HEK293 (cell line): ENCODE measurements at regions not wholly inside any gene's neighbourhood (a gene's known extent, or its start where the extent isn't known, plus 50 kb on each side); places are given as distances from the start of the nearest gene placed in this dataset.

Experiments
- CTCF ChIA-PET: fragments of 350-600 bp; formaldehyde crosslinking; extraction: SDS; loops from one replicate; lab custom pipeline; 2021; ENCODE audit warnings: antibody characterized with exemption; lab: Yijun Ruan, JAX
- POLR2A ChIA-PET: fragments of 300-600 bp; formaldehyde crosslinking; extraction: SDS; loops from one replicate; lab custom pipeline; 2020; ENCODE audit warnings: antibody characterized with exemption, inconsistent platforms; lab: Yijun Ruan, JAX
- H3K27ac ChIP-seq: fragments of 200-500 bp; sonication (Bioruptor generic); 2 replicates; pipeline ENCODE4 v1.5.1; 2014; ENCODE audit warnings: low read depth, low read length, control low read depth, inconsistent platforms; ENCODE audit errors: extremely low read depth
- H3K36me3 ChIP-seq, 2 experiments: fragments of 200-500 bp in 1 of 2; sonication (Bioruptor generic) in 1 of 2; 1 replicate in 1 of 2; 2 replicates in 1 of 2; pipeline ENCODE4 v1.5.1; 2014 to 2017; ENCODE audit warnings: inconsistent platforms in 2 of 2, low read length in 2 of 2; ENCODE audit not compliant: control insufficient read depth in 2 of 2, insufficient read depth in 1 of 2
- H3K4me1 ChIP-seq: fragments of 200-500 bp; sonication (Bioruptor generic); 2 replicates; pipeline ENCODE4 v1.5.1; 2014; ENCODE audit warnings: mild to moderate bottlenecking, low read length, inconsistent platforms; ENCODE audit not compliant: control insufficient read depth, insufficient read depth
- H3K4me3 ChIP-seq: 2 replicates; pipeline ENCODE4 v1.5.1; 2011; ENCODE audit warnings: low read depth, mild to moderate bottlenecking, control low read depth, low read length, moderate library complexity
- H3K9me3 ChIP-seq: fragments of 200-500 bp; sonication (Bioruptor generic); 2 replicates; pipeline ENCODE4 v1.5.1; 2014; ENCODE audit warnings: low read depth, low read length, inconsistent platforms; ENCODE audit not compliant: control insufficient read depth, insufficient read depth
- KLF16 ChIP-seq: fragments of 450-650 bp; formaldehyde crosslinking; IDR thresholded peaks from 2 replicates; pipeline ENCODE4 v1.5.1; 2017; ENCODE audit warnings: missing biosample characterization, missing genetic modification characterization
- WT1 ChIP-seq: fragments of 450-650 bp; formaldehyde crosslinking; IDR thresholded peaks from 2 replicates; pipeline ENCODE4 v1.5.1; 2016; ENCODE audit warnings: missing biosample characterization, missing genetic modification characterization
- YY2 ChIP-seq: fragments of 450-650 bp; formaldehyde crosslinking; IDR thresholded peaks from 2 replicates; pipeline ENCODE4 v1.5.1; 2016; ENCODE audit warnings: missing biosample characterization, missing genetic modification characterization
- ZBTB48 ChIP-seq: fragments of 450-650 bp; formaldehyde crosslinking; IDR thresholded peaks from 2 replicates; pipeline ENCODE4 v1.5.1; 2016; ENCODE audit warnings: missing biosample characterization, missing genetic modification characterization
- ZNF16 ChIP-seq: fragments of 450-650 bp; formaldehyde crosslinking; IDR thresholded peaks from 2 replicates; pipeline ENCODE4 v1.5.1; 2016; ENCODE audit warnings: low read depth, missing biosample characterization, missing genetic modification characterization
- ZNF184 ChIP-seq: fragments of 450-650 bp; IDR thresholded peaks from 2 replicates; pipeline ENCODE4 v1.5.1; 2018; ENCODE audit warnings: missing biosample characterization, mild to moderate bottlenecking, missing genetic modification characterization
- ZNF2 ChIP-seq: fragments of 450-650 bp; formaldehyde crosslinking; IDR thresholded peaks from 2 replicates; pipeline ENCODE4 v1.5.1; 2016; ENCODE audit warnings: missing biosample characterization, missing genetic modification characterization
- ZNF202 ChIP-seq: fragments of 450-650 bp; formaldehyde crosslinking; IDR thresholded peaks from 2 replicates; pipeline ENCODE4 v1.5.1; 2016; ENCODE audit warnings: missing biosample characterization, missing genetic modification characterization, borderline replicate concordance
- ZNF211 ChIP-seq: fragments of 450-650 bp; formaldehyde crosslinking; IDR thresholded peaks from 2 replicates; pipeline ENCODE4 v1.5.1; 2016; ENCODE audit warnings: low read depth, missing biosample characterization, missing genetic modification characterization
- ZNF248 ChIP-seq: fragments of 450-650 bp; formaldehyde crosslinking; IDR thresholded peaks from 2 replicates; pipeline ENCODE4 v1.5.1; 2017; ENCODE audit warnings: missing biosample characterization, missing genetic modification characterization
- ZNF266 ChIP-seq: fragments of 450-650 bp; formaldehyde crosslinking; IDR thresholded peaks from 2 replicates; pipeline ENCODE4 v1.5.1; 2016; ENCODE audit warnings: missing biosample characterization, missing genetic modification characterization, low read depth
- ZNF274 ChIP-seq, 2 experiments: fragments of 200-500 bp in 1 of 2; fragments of 450-650 bp in 1 of 2; sonication (Bioruptor generic) in 1 of 2; formaldehyde crosslinking in 1 of 2; IDR thresholded peaks; 2 replicates each; pipeline versions ENCODE4 v1.5.1 to v1.6.1; 2014 to 2016; ENCODE audit warnings: borderline replicate concordance in 1 of 2, inconsistent platforms in 1 of 2, low read length in 1 of 2, missing biosample characterization in 1 of 2, missing genetic modification characterization in 1 of 2
- ZNF416 ChIP-seq: fragments of 450-650 bp; formaldehyde crosslinking; IDR thresholded peaks from 2 replicates; pipeline ENCODE4 v1.5.1; 2016; ENCODE audit warnings: missing biosample characterization, missing genetic modification characterization
- ZNF501 ChIP-seq: fragments of 450-650 bp; formaldehyde crosslinking; IDR thresholded peaks from 2 replicates; pipeline ENCODE4 v1.5.1; 2016; ENCODE audit warnings: missing biosample characterization, missing genetic modification characterization
- ZNF529 ChIP-seq: fragments of 450-650 bp; formaldehyde crosslinking; IDR thresholded peaks from 2 replicates; pipeline ENCODE4 v1.5.1; 2017; ENCODE audit warnings: missing genetic modification characterization, missing biosample characterization; ENCODE audit not compliant: insufficient replicate concordance
- ZNF658 ChIP-seq: fragments of 450-650 bp; formaldehyde crosslinking; IDR thresholded peaks from 2 replicates; pipeline ENCODE4; 2016; ENCODE audit warnings: missing biosample characterization, missing genetic modification characterization
- TF ChIP-seq, protein P1 (sequence below): fragments of 450-650 bp; formaldehyde crosslinking; IDR thresholded peaks from 2 replicates; pipeline ENCODE4 v1.5.1; 2016; ENCODE audit warnings: missing biosample characterization, missing genetic modification characterization
- TF ChIP-seq, protein P2 (sequence below): fragments of 450-650 bp; formaldehyde crosslinking; IDR thresholded peaks from 2 replicates; pipeline ENCODE4 v1.5.1; 2017; ENCODE audit warnings: missing biosample characterization, missing genetic modification characterization
- TF ChIP-seq, protein P3 (sequence below): fragments of 450-650 bp; IDR thresholded peaks from 2 replicates; pipeline ENCODE4 v1.5.1; 2018; ENCODE audit warnings: missing biosample characterization, missing genetic modification characterization
- TF ChIP-seq, protein P4 (sequence below): fragments of 450-650 bp; formaldehyde crosslinking; IDR thresholded peaks from 2 replicates; pipeline ENCODE4 v1.5.1; 2016; ENCODE audit warnings: missing biosample characterization, missing genetic modification characterization
- TF ChIP-seq, protein P5 (sequence below): fragments of 450-650 bp; formaldehyde crosslinking; IDR thresholded peaks from 2 replicates; pipeline ENCODE4 v1.5.1; 2016; ENCODE audit warnings: missing biosample characterization, missing genetic modification characterization

DNA sequence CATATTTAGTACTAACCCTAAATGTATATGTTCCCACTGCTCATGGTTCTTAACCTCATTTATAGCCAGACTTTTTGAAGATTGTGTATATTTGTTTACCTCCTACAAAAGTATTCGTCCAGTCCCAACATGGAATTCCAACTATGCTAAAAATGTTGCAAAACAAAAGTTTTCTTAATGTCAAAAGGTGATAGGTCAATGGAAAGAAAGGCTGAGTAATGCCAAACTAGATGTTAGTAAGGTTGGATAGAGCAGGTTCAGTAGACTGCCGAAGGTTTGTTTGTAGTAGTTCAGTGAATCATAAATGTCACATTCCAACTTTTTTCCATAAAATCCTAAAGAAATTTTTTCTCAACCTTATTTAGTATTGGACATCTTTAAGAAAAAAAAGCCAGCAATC lies 874.5 kb downstream of the FLRT2 start:
- CTCF ChIA-PET, result no interaction called here
- no peak overlapping the region for H3K27ac ChIP-seq
- no peaks in the 10 kb centered on the region for H3K36me3 ChIP-seq
- H3K4me3 ChIP-seq, result no peak overlapping the region
- H3K4me1 ChIP-seq, result no peaks in the 10 kb centered on the region
- POLR2A ChIA-PET, result no interaction called here
- TF ChIP-seq ZBTB48 (tag by site-specific recombination) (no peak), WT1 (tag by site-specific recombination) (no peak), ZNF266 (tag by site-specific recombination) (no peak), ZNF248 (tag by site-specific recombination) (no peak), ZNF274 (IDR thresholded peaks at IDR 0.05; ENCODE audit: low read length) (no peak), ZNF274 (tag by site-specific recombination; IDR thresholded peaks at IDR 0.05; ENCODE audit: borderline replicate concordance) (no peak), ZNF16 (no peak)
- TF ChIP-seq, protein P1, sequence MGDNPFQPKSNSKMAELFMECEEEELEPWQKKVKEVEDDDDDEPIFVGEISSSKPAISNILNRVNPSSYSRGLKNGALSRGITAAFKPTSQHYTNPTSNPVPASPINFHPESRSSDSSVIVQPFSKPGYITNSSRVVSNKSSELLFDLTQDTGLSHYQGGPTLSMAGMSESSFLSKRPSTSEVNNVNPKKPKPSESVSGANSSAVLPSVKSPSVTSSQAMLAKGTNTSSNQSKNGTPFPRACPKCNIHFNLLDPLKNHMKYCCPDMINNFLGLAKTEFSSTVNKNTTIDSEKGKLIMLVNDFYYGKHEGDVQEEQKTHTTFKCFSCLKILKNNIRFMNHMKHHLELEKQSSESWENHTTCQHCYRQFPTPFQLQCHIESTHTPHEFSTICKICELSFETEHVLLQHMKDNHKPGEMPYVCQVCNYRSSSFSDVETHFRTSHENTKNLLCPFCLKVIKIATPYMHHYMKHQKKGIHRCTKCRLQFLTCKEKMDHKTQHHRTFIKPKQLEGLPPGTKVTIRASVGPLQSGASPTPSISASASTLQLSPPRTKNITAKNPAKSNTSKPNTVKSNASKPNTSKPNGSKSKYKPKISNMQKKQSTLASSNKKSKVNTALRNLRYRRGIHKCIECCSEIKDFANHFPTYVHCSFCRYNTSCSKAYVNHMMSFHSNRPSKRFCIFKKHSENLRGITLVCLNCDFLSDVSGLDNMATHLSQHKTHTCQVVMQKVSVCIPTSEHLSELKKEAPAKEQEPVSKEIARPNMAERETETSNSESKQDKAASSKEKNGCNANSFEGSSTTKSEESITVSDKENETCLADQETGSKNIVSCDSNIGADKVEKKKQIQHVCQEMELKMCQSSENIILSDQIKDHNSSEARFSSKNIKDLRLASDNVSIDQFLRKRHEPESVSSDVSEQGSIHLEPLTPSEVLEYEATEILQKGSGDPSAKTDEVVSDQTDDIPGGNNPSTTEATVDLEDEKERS (tag by site-specific recombination), result no peak
- no peaks in the 10 kb centered on the region for H3K9me3 ChIP-seq

DNA sequence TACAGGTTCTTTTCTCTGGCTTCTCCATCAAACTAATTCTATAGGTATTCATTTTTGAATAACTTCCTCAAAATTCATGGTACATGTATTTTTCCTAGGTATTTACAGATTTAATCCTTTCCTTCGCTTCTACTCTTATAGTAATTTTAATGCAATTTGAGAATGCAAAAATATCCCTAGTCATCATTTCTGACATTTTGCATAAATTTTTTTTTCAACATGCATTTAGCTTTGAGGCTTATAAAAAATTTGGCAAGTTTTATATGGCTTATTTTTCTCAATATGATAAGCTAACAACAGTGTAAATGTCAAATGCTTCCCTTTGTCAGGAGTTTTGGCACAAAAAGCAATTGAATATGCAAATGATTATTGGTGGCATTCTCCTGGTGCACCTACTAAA lies 872.6 kb downstream of the FLRT2 start:
- CTCF ChIA-PET, result no interaction called here

DNA sequence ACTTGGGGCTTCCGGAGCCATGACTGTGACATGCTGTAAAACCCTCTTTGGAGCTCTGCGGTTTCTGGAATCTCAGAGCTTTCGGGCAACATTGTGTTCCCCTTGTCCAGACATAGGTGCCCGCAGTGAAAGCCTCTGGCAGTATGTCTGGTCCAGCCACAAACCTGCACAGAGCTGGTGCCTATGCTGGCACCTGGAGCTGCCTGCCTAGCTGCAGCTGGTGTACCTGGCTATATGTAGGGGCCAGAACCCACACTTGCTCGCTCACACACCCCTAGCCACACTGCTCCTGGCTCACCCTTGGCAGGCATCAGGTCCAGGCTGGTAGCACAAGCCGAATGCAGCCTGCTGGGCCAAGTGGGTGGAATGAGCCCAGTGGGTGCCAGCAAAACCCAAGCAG lies 861.1 kb downstream of the FLRT2 start:
- no peaks in the 10 kb centered on the region for H3K36me3 ChIP-seq
- no peak overlapping the region for H3K4me3 ChIP-seq
- no peaks in the 10 kb centered on the region for H3K4me1 ChIP-seq
- H3K9me3 ChIP-seq, result no peaks in the 10 kb centered on the region
- H3K27ac ChIP-seq, result no peak overlapping the region
- POLR2A ChIA-PET, result no interaction called here
- CTCF ChIA-PET, result no interaction called here
- no peak for TF ChIP-seq KLF16
- TF ChIP-seq YY2 (tag by site-specific recombination), result no peak
- TF ChIP-seq ZNF2, result no peak
- TF ChIP-seq ZNF529 (tag by site-specific recombination), result no peak
- TF ChIP-seq ZNF416, result no peak
- no peak for TF ChIP-seq ZBTB48 (tag by site-specific recombination)
- TF ChIP-seq, protein P2, sequence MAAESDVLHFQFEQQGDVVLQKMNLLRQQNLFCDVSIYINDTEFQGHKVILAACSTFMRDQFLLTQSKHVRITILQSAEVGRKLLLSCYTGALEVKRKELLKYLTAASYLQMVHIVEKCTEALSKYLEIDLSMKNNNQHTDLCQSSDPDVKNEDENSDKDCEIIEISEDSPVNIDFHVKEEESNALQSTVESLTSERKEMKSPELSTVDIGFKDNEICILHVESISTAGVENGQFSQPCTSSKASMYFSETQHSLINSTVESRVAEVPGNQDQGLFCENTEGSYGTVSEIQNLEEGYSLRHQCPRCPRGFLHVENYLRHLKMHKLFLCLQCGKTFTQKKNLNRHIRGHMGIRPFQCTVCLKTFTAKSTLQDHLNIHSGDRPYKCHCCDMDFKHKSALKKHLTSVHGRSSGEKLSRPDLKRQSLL (tag by site-specific recombination), result no peak
- TF ChIP-seq, protein P3, sequence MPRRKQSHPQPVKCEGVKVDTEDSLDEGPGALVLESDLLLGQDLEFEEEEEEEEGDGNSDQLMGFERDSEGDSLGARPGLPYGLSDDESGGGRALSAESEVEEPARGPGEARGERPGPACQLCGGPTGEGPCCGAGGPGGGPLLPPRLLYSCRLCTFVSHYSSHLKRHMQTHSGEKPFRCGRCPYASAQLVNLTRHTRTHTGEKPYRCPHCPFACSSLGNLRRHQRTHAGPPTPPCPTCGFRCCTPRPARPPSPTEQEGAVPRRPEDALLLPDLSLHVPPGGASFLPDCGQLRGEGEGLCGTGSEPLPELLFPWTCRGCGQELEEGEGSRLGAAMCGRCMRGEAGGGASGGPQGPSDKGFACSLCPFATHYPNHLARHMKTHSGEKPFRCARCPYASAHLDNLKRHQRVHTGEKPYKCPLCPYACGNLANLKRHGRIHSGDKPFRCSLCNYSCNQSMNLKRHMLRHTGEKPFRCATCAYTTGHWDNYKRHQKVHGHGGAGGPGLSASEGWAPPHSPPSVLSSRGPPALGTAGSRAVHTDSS (tag by site-specific recombination), result no peak
- TF ChIP-seq, protein P4, sequence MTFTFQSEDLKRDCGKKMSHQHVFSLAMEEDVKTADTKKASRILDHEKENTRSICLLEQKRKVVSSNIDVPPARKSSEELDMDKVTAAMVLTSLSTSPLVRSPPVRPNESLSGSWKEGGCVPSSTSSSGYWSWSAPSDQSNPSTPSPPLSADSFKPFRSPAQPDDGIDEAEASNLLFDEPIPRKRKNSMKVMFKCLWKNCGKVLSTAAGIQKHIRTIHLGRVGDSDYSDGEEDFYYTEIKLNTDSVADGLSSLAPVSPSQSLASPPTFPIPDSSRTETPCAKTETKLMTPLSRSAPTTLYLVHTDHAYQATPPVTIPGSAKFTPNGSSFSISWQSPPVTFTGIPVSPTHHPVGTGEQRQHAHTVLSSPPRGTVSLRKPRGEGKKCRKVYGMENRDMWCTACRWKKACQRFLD (tag by site-specific recombination), result no peak

More for the DNA sequence above, 872.6 kb downstream of the FLRT2 start:
- Histone ChIP-seq H3K36me3 (no peaks in the 10 kb centered on the region), H3K4me3 (no peak overlapping the region), H3K4me1 (no peaks in the 10 kb centered on the region)
- POLR2A ChIA-PET, result no interaction called here
- no peak for TF ChIP-seq ZNF184 (tag by site-specific recombination)
- TF ChIP-seq, protein P5, sequence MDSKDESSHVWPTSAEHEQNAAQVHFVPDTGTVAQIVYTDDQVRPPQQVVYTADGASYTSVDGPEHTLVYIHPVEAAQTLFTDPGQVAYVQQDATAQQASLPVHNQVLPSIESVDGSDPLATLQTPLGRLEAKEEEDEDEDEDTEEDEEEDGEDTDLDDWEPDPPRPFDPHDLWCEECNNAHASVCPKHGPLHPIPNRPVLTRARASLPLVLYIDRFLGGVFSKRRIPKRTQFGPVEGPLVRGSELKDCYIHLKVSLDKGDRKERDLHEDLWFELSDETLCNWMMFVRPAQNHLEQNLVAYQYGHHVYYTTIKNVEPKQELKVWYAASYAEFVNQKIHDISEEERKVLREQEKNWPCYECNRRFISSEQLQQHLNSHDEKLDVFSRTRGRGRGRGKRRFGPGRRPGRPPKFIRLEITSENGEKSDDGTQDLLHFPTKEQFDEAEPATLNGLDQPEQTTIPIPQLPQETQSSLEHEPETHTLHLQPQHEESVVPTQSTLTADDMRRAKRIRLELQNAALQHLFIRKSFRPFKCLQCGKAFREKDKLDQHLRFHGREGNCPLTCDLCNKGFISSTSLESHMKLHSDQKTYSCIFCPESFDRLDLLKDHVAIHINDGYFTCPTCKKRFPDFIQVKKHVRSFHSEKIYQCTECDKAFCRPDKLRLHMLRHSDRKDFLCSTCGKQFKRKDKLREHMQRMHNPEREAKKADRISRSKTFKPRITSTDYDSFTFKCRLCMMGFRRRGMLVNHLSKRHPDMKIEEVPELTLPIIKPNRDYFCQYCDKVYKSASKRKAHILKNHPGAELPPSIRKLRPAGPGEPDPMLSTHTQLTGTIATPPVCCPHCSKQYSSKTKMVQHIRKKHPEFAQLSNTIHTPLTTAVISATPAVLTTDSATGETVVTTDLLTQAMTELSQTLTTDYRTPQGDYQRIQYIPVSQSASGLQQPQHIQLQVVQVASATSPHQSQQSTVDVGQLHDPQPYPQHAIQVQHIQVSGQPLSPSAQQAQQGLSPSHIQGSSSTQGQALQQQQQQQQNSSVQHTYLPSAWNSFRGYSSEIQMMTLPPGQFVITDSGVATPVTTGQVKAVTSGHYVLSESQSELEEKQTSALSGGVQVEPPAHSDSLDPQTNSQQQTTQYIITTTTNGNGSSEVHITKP (tag by site-specific recombination), result no peak
- no peak for TF ChIP-seq ZNF202 (tag by site-specific recombination)
- no peak for TF ChIP-seq ZNF2
- no peak for TF ChIP-seq ZNF211
- TF ChIP-seq ZNF658 (tag by site-specific recombination), result no peak
- no peak for TF ChIP-seq ZNF501
- TF ChIP-seq, all 188 proteins: peak for 0
- Histone ChIP-seq H3K9me3 (no peaks in the 10 kb centered on the region), H3K27ac (no peak overlapping the region)
